HG03039 (cell line): ENCODE measurements at regions not wholly inside any gene's neighbourhood (a gene's known extent, or its start where the extent isn't known, plus 50 kb on each side); places are given as distances from the start of the nearest gene placed in this dataset.
"Not testable (repeated sequence)": the region's sequence is repeated elsewhere in the genome, so short reads cannot be mapped to it uniquely, and the experiment has no call there.

ENCODE experiments used
- ATAC-seq: cut with Tn5 transposase; IDR thresholded peaks from one replicate; pipeline ENCODE4 v1.9.1; 2021; ENCODE audit warnings: mild to moderate bottlenecking, moderate library complexity; ENCODE audit not compliant: unreplicated experiment

GRCh38 chr13:44715287-44716230 is 139.4 kb upstream of the TSC22D1 start:
- ATAC-seq: no peak

DNA sequence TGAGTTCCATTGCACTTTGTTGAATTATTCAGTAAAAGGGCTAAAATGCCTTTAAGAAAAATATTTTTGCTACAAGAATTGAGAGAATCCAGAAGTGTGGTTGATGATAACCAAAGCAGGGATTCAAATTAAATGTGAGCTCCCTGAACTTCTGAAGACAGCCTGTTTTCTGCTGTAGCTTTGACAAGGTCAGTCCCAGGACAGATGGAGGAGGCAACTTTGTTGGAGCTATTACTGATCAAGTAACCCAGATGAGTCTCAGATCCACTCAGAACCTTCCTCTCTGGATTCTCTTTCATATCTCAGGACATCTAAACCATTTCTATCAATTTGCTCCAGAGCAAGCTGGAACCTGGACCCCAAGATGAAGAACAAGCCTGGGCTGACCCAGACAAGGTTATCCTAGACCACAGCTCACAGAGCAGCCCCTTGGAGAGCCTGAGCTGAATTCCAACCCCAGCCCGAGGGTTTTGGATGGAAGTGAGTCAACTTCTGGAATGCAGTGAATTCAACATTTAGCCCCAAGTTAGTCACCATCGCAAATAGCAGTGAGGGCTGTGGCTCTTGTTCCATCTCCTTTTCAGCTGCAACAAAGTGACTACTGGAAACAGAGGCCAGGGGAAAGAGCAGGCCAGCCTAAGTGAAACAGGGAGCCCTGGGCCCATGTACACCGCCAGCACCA is 137.8 kb upstream of the TSC22D1 start:
- no peak for ATAC-seq

GRCh38 chr13:44711706-44712105 is 135.6 kb upstream of the TSC22D1 start:
- no peak for ATAC-seq

- peak; percentile 68 for ATAC-seq
Observed at GRCh38 chr13:44710576-44710975, 134.4 kb upstream of the TSC22D1 start.

DNA sequence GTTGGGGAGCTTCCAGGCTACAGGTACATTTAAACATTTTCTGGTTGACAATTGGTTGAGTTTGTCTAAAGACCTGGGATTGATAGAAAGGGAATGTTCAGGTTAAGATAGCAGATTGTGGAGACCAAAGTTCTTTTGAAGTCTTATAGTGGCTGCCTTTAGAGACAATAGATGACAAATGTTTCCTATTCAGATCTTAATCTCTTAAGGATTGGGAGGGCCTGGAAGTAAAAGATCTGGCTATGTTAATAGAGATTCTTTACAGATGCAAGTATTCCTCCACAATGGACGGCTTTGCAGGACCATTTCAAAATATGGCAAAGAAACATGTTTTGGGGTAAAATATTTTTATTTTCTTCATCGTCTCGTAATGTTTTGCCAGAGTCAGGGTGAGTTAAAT is 128.7 kb upstream of the TSC22D1 start:
- not testable (repeated sequence) for ATAC-seq

DNA sequence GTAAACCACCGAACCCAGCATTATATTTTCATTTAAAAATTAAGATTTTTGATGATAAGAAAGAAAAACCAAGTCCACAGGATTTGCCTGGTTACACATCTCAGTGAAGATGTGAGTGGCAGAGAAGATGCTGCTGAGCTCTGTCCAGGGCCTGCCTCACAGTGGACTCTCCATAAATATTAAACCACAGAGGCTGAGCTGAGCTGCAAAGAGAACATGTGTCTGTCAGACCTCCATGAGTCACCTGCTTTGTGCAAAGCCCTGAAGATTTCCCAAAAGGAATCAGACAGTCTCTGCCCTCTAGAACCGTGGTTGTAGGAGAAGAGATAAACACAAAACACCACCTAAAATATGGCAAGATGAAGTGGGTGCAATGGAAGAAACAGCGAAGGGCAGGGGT is 127.2 kb upstream of the TSC22D1 start:
- no peak for ATAC-seq

- no peak for ATAC-seq
Observed at GRCh38 chr13:44698066-44698465, 121.9 kb upstream of the TSC22D1 start.

GRCh38 chr13:44697058-44697457 is 120.9 kb upstream of the TSC22D1 start:
- ATAC-seq: no peak

- no peak for ATAC-seq
Observed at GRCh38 chr13:44695520-44695919, 119.4 kb upstream of the TSC22D1 start.

- ATAC-seq: no peak
Observed at GRCh38 chr13:44694842-44695241, 118.7 kb upstream of the TSC22D1 start.

DNA sequence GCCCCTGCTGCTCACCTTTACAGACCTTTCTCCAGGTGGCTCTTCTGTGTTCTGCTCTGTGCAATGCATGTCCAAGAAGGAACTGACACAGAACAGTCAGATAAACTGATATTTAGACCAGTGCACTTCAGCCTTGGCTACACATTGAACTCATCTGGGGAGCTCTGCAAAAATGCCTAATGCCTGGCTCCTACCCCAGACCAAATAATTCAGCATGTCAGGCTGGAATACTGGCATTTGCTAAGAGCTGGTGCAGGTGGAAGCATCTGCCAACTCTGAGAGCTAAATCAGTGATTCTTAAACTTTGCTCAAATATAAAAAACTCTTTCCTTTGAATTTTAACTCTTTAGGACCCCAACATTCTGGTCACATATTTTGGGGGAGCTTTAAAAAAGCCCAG is 118.2 kb upstream of the TSC22D1 start:
- ATAC-seq: no peak

- no peak for ATAC-seq
Observed at GRCh38 chr13:44693156-44693764, 117.1 kb upstream of the TSC22D1 start.

DNA sequence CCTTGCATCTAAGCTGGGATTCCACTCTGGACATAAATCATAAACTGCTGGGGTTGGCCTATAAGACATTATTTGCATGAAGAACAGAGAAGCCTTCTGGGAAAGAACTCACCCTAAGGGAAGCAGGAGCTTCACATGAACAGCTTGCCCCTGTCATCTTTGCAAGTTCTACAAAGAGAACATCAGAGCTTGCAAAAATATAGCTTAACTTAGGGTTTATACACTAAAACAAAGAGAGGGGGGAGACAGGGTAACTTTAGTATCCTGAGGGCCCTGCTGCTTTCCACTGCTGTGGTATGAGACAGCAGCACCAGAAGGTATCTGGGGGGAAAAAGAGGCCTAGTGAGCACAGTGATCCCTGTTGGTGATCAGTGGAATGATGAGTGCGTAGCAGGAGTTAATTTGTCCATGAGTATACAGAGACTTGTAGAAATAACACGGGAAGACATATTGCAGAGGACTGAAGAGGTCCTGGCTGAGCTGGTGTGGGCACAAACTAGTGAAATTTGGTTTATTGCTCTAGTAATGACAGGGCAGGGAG is 116.1 kb upstream of the TSC22D1 start:
- ATAC-seq: no peak

DNA sequence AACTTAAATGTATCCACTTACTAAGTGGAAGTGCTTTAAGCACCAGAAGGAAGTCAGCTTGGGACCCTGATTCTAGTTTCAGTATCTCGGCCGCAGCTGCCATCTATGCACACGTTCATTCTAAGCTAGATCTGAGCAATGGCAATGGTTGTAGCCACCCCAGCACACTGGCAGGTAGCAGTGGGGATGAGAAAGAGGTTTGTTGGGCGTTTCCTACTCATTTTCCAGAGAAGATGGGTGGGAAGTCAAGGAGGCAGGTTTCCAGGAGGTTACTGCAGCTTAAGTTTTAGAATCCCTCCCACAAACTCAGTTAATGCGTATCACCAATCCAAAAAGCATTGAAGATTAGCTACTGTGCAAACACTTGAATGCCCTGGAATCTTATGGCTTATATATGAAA is 114.2 kb upstream of the TSC22D1 start:
- no peak for ATAC-seq

- ATAC-seq: no peak
Observed at GRCh38 chr13:44688652-44689051, 112.5 kb upstream of the TSC22D1 start.

GRCh38 chr13:44686531-44686934 is 110.4 kb upstream of the TSC22D1 start:
- no peak for ATAC-seq

DNA sequence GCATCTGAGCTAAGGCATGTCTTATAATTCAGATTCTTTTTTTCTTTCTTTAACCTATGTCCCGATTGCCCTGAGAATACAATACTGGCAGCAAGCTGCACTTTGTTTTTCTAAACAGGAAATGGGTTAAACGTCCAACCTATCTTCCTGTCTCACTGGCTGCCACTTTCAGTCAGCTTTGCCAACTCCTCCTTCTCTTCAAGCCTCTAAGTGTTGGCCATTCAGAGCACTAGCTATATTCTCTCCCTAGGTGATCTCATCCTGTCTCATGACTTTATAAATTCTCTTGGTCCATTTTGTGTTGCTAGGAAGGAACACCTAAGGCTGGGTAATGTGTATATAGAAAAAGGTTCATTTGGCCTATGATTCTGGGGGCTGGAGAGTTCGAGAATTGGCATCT is 109.5 kb upstream of the TSC22D1 start:
- ATAC-seq: no peak

- ATAC-seq: not testable (repeated sequence)
Observed at GRCh38 chr13:44682416-44682815, 106.3 kb upstream of the TSC22D1 start.

DNA sequence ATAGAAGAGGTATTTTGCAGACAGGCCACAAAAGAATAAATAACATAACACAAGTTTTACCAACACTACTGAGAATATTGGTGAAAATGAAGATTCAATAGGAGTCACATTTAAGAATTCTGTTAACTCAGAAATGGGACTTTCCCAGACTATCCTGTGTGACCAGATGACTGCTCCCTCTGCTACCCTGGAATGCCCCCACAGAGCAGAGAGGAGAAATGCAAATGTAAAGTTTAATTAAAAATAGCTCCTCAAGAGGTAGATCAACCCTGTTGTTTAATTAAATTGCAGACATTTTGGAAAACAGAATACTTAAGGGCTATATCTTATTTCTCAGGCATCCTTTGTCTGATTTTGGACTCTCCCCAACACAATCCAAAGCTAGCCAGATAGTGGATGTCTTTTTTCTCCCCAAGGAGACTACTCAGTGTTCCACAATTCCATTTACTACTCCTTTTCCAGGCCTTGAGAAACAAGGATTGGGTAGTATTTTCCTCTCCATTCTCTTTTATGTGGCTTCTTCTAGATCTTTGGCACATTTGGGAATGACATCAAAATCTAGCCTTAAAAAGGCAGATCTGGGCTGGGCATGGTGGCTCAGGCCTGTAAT is 104.7 kb upstream of the TSC22D1 start:
- no peak for ATAC-seq

- no peak for ATAC-seq
Observed at GRCh38 chr13:44679597-44679996, 103.5 kb upstream of the TSC22D1 start.

DNA sequence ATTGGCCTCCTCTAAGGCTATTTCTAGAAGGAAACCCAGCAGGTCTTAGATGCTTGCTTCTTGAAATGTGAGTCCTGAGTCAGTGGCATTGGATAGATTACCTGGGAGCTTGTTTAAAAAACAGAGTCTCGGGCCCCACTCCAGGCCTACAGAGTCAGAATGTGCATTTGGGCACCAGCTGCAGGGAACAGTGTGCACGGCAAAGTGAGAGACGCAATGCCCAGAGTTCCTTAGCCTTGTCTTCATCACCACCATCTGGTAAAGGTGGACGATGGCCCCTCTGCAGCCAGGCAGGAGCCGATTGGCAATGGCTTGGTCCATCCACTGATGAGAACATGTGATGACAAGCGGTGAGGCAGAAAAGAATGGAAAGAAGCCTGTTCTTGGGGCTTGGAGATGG is 102.1 kb upstream of the TSC22D1 start:
- ATAC-seq: no peak
